Right lobe of liver (tissue), 6 donors: ENCODE measurements at regions not wholly inside any gene's neighbourhood (a gene's known extent, or its start where the extent isn't known, plus 50 kb on each side); places are given as distances from the start of the nearest gene placed in this dataset.

Source experiments
- ATAC-seq, 4 donors: fragments of 200-7000 bp; cut with Tn5 transposase; one replicate each; pipeline ENCODE4 v1.9.1; 2020; ENCODE audit warnings: mild to moderate bottlenecking in 4 of 4, moderate library complexity in 4 of 4
- DNase-seq, 3 donors: peaks; one replicate each; pipeline ENCODE4 v3.0.0-alpha.2; 2020
- H3K27ac ChIP-seq, 3 donors: fragments of 200-600 bp; one replicate each; pipeline ENCODE4 v1.8.0; 2022
- H3K27me3 ChIP-seq, 2 donors: fragments of 200-600 bp; one replicate each; pipeline ENCODE4 v1.8.0; 2022
- H3K36me3 ChIP-seq, 4 donors: fragments of 200-600 bp; sonication (generic) in 1 of 4; one replicate each; pipeline versions ENCODE4 v1.5.1 to v1.8.0; 2017 to 2022; ENCODE audit warnings: control low read depth in 1 of 4
- H3K4me1 ChIP-seq, 4 donors: fragments of 200-600 bp; sonication (generic) in 1 of 4; one replicate each; pipeline versions ENCODE4 v1.5.1 to v1.8.0; 2017 to 2022; ENCODE audit warnings: control low read depth in 1 of 4
- H3K4me3 ChIP-seq, 3 donors: fragments of 200-600 bp; one replicate each; pipeline ENCODE4 v1.8.0; 2022
- H3K9me3 ChIP-seq, 4 donors: fragments of 200-600 bp; sonication (generic) in 1 of 4; one replicate each; pipeline versions ENCODE4 v1.5.1 to v1.8.0; 2017 to 2022; ENCODE audit warnings: control low read depth in 1 of 4
- CTCF ChIP-seq, 4 donors: fragments of 200-600 bp in 3 of 4; fragments of 450-650 bp in 1 of 4; IDR thresholded peaks; one replicate each; pipeline versions ENCODE4 v1.5.1 to v1.8.0; 2016 to 2022; ENCODE audit warnings: antibody characterized with exemption in 4 of 4, mild to moderate bottlenecking in 2 of 4
- POLR2A ChIP-seq: fragments of 450-650 bp; IDR thresholded peaks from one replicate; pipeline ENCODE4 v1.6.1; 2017; ENCODE audit warnings: antibody characterized with exemption, mild to moderate bottlenecking
- WGBS: methylation state at CpG from one replicate; pipeline ENCODE4 v1.1.6; 2018; ENCODE audit warnings: low coverage, low lambda C conversion rate; ENCODE audit not compliant: insufficient coverage; ENCODE audit errors: missing lambda C conversion rate; 5-methylcytosine and 5-hydroxymethylcytosine counted together
- intact Hi-C, 2 donors: fragments of 100-400 bp; cut with DNase I; formaldehyde crosslinking; loops; one replicate each; pipeline versions ENCODE4 v1.11.2 to v1.14.1; 2022
- donor health status: DM: no; HTN: yes; CAD: no.
- donor health status: DM: no; HTN: no; CAD: no.
- donor health status: DM: no; HTN: no; CAD: no.
- donor health status: DM: no; HTN: yes; CAD: no.
- donor health status: DM: no; HTN: yes; CAD: no.

GRCh38 chr1:38353956-38354355, 307.4 kb upstream of the POU3F1 start:
- no peak overlapping the region for H3K4me3 ChIP-seq
- ATAC-seq = no peak
- no peaks in the 10 kb centered on the region for H3K36me3 ChIP-seq
- 78% methylated on average over 6 of the region's 6 CpGs for WGBS
- H3K27me3 ChIP-seq = no peaks in the 10 kb centered on the region
- intact Hi-C loops = no loop called here
- no peak for DNase-seq
- no peaks in the 10 kb centered on the region for H3K9me3 ChIP-seq
- no peak for TF ChIP-seq CTCF (IDR thresholded peaks at IDR 0.05)
- no peak for TF ChIP-seq POLR2A
- no peak overlapping the region for H3K27ac ChIP-seq
- H3K4me1 ChIP-seq = no peaks in the 10 kb centered on the region

GRCh38 chr1:38352869-38353268, 306.3 kb upstream of the POU3F1 start:
- ATAC-seq (no peak), DNase-seq (no peak)
- WGBS = 42% methylated on average over 4 of the region's 6 CpGs
- Histone ChIP-seq H3K27me3 (no peaks in the 10 kb centered on the region), H3K4me1 (no peaks in the 10 kb centered on the region), H3K27ac (no peak overlapping the region), H3K4me3 (no peak overlapping the region), H3K36me3 (no peaks in the 10 kb centered on the region), H3K9me3 (no peaks in the 10 kb centered on the region)
- intact Hi-C loops = no loop called here
- TF ChIP-seq POLR2A (no peak), CTCF (IDR thresholded peaks at IDR 0.05) (no peak)

- H3K9me3 ChIP-seq = no peaks in the 10 kb centered on the region
- DNase-seq (no peak), ATAC-seq (no peak)
- H3K27me3 ChIP-seq = no peaks in the 10 kb centered on the region
- no peaks in the 10 kb centered on the region for H3K4me1 ChIP-seq
- no peak overlapping the region for H3K27ac ChIP-seq
- intact Hi-C loops = no loop called here
- H3K36me3 ChIP-seq = no peaks in the 10 kb centered on the region
- WGBS = 53% methylated on average over 2 of the region's 3 CpGs
- no peak for TF ChIP-seq POLR2A
- TF ChIP-seq CTCF (IDR thresholded peaks at IDR 0.05) = no peak
- no peak overlapping the region for H3K4me3 ChIP-seq
These were observed 301.0 kb upstream of the POU3F1 start for GRCh38 chr1:38347446-38348175.

GRCh38 chr1:38344716-38345115, 298.1 kb upstream of the POU3F1 start:
- Histone ChIP-seq H3K27ac (no peak overlapping the region), H3K4me3 (no peak overlapping the region), H3K27me3 (no peaks in the 10 kb centered on the region), H3K36me3 (no peaks in the 10 kb centered on the region), H3K4me1 (no peaks in the 10 kb centered on the region), H3K9me3 (no peaks in the 10 kb centered on the region)
- ATAC-seq (no peak), DNase-seq (no peak)
- 58% methylated on average over 4 of the region's 4 CpGs for whole genome bisulfite sequencing
- intact Hi-C loops = no loop called here
- no peak for TF ChIP-seq POLR2A
- no peak for TF ChIP-seq CTCF (IDR thresholded peaks at IDR 0.05)
